GM19351 (cell line): ENCODE measurements at regions not wholly inside any gene's neighbourhood (a gene's known extent, or its start where the extent isn't known, plus 50 kb on each side); places are given as distances from the start of the nearest gene placed in this dataset.

ENCODE experiments used
- ATAC-seq: cut with Tn5 transposase; IDR thresholded peaks from one replicate; pipeline ENCODE4 v1.9.1; 2021; ENCODE audit warnings: mild to moderate bottlenecking, moderate library complexity; ENCODE audit not compliant: unreplicated experiment

- no peak for ATAC-seq
Measured at GRCh38 chr18:8536231-8536630, 73.0 kb upstream of the RAB12 start.

GRCh38 chr18:8536922-8537321, 72.3 kb upstream of the RAB12 start:
- ATAC-seq, result no peak

- ATAC-seq, result no peak
Measured at GRCh38 chr18:8537400-8537799, 71.8 kb upstream of the RAB12 start.

GRCh38 chr18:8538935-8539334, 70.3 kb upstream of the RAB12 start:
- no peak for ATAC-seq

- ATAC-seq, result no peak
Measured at GRCh38 chr18:8546677-8547076, 62.6 kb upstream of the RAB12 start.

- ATAC-seq, result no peak
Measured at GRCh38 chr18:8548186-8548585, 61.1 kb upstream of the RAB12 start.

- ATAC-seq, result no peak
Measured at GRCh38 chr18:8549254-8549757, 59.9 kb upstream of the RAB12 start.

GRCh38 chr18:8552151-8552550, 57.1 kb upstream of the RAB12 start:
- no peak for ATAC-seq

GRCh38 chr18:8554354-8554753, 54.9 kb upstream of the RAB12 start:
- no peak for ATAC-seq

- no peak for ATAC-seq
Measured at GRCh38 chr18:8556424-8556823, 52.8 kb upstream of the RAB12 start.
